ENCODE measurements at regions not wholly inside any gene's neighbourhood (a gene's known extent, or its start where the extent isn't known, plus 50 kb on each side); places are given as distances from the start of the nearest gene placed in this dataset.

- no peak for TF ChIP-seq CTCF (IDR thresholded peaks at IDR 0.05; ENCODE audit: borderline replicate concordance, control extremely low read depth, extremely low read depth, insufficient read depth, missing control alignments)
- in situ Hi-C loops (cut with MboI; ENCODE audit: low sequenced_read_pairs, unreplicated experiment), result no loop called here
- DNase-seq (ENCODE audit: low spot score), result no peak
These were observed 800.7 kb upstream of the AMELY start for GRCh38 chrY:7712289-7712688.

GRCh38 chrY:7703578-7704140, 792.1 kb upstream of the AMELY start:
- TF ChIP-seq CTCF (IDR thresholded peaks at IDR 0.05; ENCODE audit: borderline replicate concordance, control extremely low read depth, extremely low read depth, insufficient read depth, missing control alignments), result no peak
- DNase-seq (ENCODE audit: low spot score), result no peak
- in situ Hi-C loops (cut with MboI; ENCODE audit: low sequenced_read_pairs, unreplicated experiment), result no loop called here

- DNase-seq (ENCODE audit: low spot score), result no peak
- in situ Hi-C loops (cut with MboI; ENCODE audit: low sequenced_read_pairs, unreplicated experiment), result no loop called here
- no peak for TF ChIP-seq CTCF (IDR thresholded peaks at IDR 0.05; ENCODE audit: borderline replicate concordance, control extremely low read depth, extremely low read depth, insufficient read depth, missing control alignments)
These were observed 790.9 kb upstream of the AMELY start for GRCh38 chrY:7702481-7702880.

GRCh38 chrY:7701676-7702075, 790.1 kb upstream of the AMELY start:
- no peak for DNase-seq (ENCODE audit: low spot score)
- in situ Hi-C loops (cut with MboI; ENCODE audit: low sequenced_read_pairs, unreplicated experiment), result no loop called here
- no peak for TF ChIP-seq CTCF (IDR thresholded peaks at IDR 0.05; ENCODE audit: borderline replicate concordance, control extremely low read depth, extremely low read depth, insufficient read depth, missing control alignments)

- TF ChIP-seq CTCF (IDR thresholded peaks at IDR 0.05; ENCODE audit: borderline replicate concordance, control extremely low read depth, extremely low read depth, insufficient read depth, missing control alignments), result no peak
- in situ Hi-C loops (cut with MboI; ENCODE audit: low sequenced_read_pairs, unreplicated experiment), result no loop called here
- no peak for DNase-seq (ENCODE audit: low spot score)
These were observed 786.0 kb upstream of the AMELY start for GRCh38 chrY:7697506-7697905.

GRCh38 chrY:7692701-7693100, 781.1 kb upstream of the AMELY start:
- DNase-seq (ENCODE audit: low spot score), result no peak
- in situ Hi-C loops (cut with MboI; ENCODE audit: low sequenced_read_pairs, unreplicated experiment), result no loop called here
- no peak for TF ChIP-seq CTCF (IDR thresholded peaks at IDR 0.05; ENCODE audit: borderline replicate concordance, control extremely low read depth, extremely low read depth, insufficient read depth, missing control alignments)

GRCh38 chrY:7687086-7687485, 775.5 kb upstream of the AMELY start:
- TF ChIP-seq CTCF (IDR thresholded peaks at IDR 0.05; ENCODE audit: borderline replicate concordance, control extremely low read depth, extremely low read depth, insufficient read depth, missing control alignments), result no peak
- in situ Hi-C loops (cut with MboI; ENCODE audit: low sequenced_read_pairs, unreplicated experiment), result no loop called here

More at GRCh38 chrY:7687086-7687485, 775.5 kb upstream of the AMELY start:
- no peak for DNase-seq (ENCODE audit: low spot score)

Data from GM13976 (cell line).